HG03378 (cell line): ENCODE measurements at regions not wholly inside any gene's neighbourhood (a gene's known extent, or its start where the extent isn't known, plus 50 kb on each side); places are given as distances from the start of the nearest gene placed in this dataset.
"Not testable (repeated sequence)": the region's sequence is repeated elsewhere in the genome, so short reads cannot be mapped to it uniquely, and the experiment has no call there.

Experiments used
- ATAC-seq: cut with Tn5 transposase; IDR thresholded peaks from one replicate; pipeline ENCODE4 v1.9.1; 2021; ENCODE audit warnings: mild to moderate bottlenecking, moderate library complexity; ENCODE audit not compliant: unreplicated experiment

DNA sequence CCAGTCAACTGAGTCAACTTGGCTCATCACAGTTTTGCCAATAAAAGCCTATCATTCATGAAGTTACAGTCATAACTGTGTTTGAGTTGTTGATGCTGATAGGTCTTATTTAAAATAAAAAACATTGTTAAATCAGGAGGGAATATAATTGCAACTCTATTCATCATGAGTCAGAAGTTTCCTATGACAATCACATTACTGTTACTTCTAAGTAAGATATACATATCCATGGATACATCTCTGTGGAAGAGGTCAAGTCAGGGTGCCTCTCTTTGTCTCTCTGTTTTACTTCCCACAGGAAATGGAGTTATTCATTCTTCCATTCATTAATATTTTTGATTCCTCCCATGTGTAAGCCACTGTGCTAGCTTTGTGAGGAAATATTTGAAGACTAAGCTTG is 2015.4 kb upstream of the WWC1 start:
- ATAC-seq, result no peak

DNA sequence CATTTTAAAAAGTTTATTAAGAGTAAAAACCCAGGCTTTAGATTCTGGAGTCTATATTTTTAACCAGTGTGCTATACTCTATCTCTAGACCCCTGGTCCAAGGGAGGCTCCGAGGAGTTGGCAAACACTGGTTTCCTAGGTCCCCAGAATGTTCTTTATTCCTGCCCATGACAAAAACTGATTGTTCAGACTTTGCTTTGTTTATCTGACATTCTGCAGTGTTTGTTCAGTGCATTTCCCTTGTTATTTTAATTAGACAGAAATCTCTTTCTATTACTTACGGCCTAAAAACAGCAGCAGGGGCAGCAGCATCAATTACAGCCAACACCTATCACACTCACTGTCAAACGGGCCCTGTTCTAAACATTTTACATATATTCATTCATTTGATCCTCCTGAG is 2011.6 kb upstream of the WWC1 start:
- no peak for ATAC-seq

DNA sequence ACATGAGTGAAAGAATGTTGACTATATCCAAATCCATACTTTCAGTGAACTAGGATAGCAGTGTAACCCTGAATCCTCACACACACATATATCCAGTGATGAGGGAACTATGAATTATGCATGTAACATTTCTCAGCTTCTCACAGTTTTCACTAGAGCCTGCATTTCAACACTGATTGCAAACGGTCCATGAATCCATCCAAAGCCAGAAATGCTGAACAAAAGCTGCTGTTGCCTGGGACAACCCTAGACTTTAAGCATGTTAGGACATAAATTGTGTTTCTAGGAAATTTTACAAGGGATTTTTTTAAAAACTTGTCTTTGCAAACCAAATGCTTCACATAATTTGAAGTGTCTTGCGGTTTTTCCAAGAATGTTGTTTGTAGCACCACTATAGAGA is 2010.0 kb upstream of the WWC1 start:
- no peak for ATAC-seq

- ATAC-seq, result no peak
Measured at GRCh38 chr5:166282939-166283338, 2008.5 kb upstream of the WWC1 start.

DNA sequence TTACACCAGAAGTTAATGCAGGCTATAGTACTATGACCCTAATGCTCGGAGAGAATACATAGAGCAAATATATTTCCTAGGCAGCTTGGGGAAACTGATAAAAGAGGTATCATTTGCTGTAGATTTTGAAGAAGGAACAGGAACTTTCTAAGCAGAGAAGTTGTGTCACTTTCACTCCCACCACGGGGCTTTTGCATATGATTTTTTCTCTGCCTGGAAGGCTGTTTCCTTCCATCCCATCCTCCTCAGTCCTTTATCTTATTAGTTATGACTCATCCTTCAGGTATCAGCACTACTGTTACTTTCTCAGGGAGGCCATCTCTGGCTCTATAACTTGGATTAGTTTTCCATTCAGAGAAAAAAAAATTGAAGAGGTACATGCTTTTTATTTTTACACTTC is 2006.1 kb upstream of the WWC1 start:
- ATAC-seq, result no peak

- ATAC-seq, result no peak
Measured at GRCh38 chr5:166286832-166287231, 2004.6 kb upstream of the WWC1 start.

DNA sequence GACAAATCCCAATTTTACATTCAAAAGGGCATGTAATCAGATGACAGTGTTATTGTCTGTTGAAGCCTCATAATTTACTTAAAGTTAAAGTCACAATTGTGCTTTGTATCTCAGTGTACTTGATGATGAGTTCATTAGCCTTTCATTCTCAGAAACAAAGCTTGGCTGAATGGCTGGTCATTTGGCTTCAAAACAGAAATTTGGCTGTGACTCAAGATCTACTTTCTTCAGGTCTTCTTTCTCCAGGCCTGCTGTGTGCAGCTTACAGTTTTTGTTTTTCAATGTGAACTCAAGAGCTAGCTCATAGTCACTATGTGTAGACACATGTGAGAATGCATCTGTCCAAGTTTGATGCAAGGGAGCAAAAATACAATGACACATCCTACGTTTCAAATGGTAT is 2003.6 kb upstream of the WWC1 start:
- ATAC-seq, result no peak

DNA sequence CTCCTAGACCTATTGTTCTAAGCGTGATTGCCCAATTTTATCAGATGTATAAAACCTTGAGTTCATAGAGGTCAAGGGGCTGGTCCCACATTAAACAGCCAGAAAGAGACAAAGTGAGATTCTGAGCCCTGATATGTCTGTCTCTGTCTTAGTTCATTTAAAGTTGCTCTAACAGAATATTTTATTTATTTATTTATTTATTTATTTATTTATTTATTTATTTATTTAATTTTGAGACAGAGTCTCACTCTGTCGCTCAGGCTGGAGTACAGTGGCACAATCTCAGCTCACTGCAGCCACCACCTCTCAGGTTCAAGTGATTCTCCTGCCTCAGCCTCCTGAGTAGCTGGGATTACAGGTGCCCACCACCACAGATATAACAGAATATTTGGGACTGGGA is 1999.6 kb upstream of the WWC1 start:
- ATAC-seq, result not testable (repeated sequence)

- no peak for ATAC-seq
Measured at GRCh38 chr5:166293892-166294291, 1997.6 kb upstream of the WWC1 start.

DNA sequence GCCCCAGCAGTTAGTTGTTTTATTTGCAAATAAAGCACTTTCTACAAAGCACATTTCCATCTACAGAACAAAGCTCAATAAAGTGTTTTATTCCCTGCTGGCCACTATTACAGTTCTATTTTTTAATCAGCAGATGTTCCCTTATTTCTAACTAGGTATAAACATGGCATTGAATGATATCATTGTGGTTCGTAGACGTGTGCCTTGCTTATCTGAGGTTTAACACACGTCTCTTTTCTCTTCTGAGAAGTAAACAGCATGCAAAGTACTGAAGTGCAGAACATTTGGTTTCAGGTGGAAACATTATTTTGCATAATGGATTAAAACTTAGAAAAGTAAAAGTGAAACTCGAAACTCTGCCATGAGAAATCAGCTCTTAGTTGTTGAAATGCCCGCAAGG is 1989.3 kb upstream of the WWC1 start:
- ATAC-seq, result no peak

- ATAC-seq, result no peak
Measured at GRCh38 chr5:166317425-166317824, 1974.0 kb upstream of the WWC1 start.

- ATAC-seq, result no peak
Measured at GRCh38 chr5:166320920-166321480, 1970.4 kb upstream of the WWC1 start.

GRCh38 chr5:166324372-166324771 is 1967.1 kb upstream of the WWC1 start:
- ATAC-seq, result no peak

DNA sequence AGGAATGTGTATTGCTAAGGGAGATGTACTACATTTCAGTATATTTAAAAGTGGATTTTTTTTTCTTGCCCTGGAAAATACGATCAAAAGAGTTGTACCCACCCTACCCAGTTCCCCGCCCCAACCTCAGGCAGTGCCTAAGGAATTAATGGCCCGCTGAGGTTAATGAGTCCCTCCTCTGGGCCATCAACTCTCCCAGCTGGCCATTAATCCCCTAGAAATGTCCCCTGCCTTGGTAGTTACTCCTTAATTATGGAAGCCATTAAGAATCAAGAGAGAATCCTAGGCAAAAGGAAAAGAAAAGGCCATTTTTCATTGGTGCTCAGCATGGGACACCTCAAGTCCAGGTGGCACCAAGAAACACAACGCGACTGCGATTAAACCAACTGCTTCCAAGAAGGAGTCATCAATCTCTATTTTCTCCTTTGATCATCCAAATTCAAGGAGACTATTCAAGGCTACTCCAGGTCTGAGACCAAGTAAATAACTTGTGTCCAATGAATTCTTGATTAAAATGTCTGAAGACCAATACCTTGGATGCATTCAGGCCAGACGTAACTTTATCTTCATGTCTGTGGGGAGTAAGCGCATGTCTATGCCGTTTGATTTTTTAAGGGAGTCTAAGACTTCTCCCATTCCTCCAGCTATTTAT is 1962.2 kb upstream of the WWC1 start:
- no peak for ATAC-seq

DNA sequence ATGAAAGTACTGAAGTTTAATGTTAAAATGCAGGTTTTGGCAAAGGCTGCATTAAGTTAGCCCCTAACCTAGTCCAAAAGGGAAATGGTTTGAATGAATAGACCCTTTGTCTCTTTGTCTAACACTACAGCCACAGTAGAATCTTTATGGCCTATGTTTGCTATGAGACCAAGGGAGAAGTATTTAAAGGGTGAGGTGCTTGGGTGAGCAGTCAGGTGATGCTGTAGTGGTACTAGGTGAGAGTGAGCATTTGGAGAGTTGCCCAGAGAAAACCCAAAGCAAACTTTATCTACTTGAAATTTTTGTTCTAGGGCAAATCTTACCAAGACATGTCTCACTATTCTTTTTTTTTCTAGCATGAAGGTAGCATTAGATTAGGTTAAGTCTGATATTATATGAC is 1961.4 kb upstream of the WWC1 start:
- ATAC-seq, result no peak

DNA sequence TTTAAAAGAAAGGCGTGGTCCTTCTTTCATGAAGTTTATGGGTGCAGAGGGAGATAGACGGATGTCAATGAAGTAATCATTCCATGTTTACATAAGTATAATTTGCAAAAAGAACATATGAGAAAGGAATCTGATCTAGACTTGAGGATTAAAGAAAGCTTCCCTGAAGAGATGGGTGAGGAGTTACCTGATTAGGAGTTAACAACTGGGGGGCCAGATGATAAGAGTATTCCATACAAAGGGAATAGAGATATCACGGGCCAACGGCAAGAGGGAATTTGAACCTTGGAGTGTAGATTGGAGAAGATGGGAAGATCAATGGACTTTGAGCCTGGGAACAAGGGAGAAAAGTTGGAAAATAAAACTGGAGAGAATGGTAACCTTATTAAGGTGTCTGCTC is 1959.9 kb upstream of the WWC1 start:
- no peak for ATAC-seq

- no peak for ATAC-seq
Measured at GRCh38 chr5:166338801-166339200, 1952.6 kb upstream of the WWC1 start.

- no peak for ATAC-seq
Measured at GRCh38 chr5:166340039-166340438, 1951.4 kb upstream of the WWC1 start.

- no peak for ATAC-seq
Measured at GRCh38 chr5:166341740-166342337, 1949.6 kb upstream of the WWC1 start.

GRCh38 chr5:166342402-166342801 is 1949.0 kb upstream of the WWC1 start:
- no peak for ATAC-seq

- ATAC-seq, result no peak
Measured at GRCh38 chr5:166346726-166347374, 1944.6 kb upstream of the WWC1 start.

- ATAC-seq, result no peak
Measured at GRCh38 chr5:166349046-166349445, 1942.4 kb upstream of the WWC1 start.
